Mesodermal cell (in vitro differentiated cells): ENCODE measurements at regions not wholly inside any gene's neighbourhood (a gene's known extent, or its start where the extent isn't known, plus 50 kb on each side); places are given as distances from the start of the nearest gene placed in this dataset.

Experiments used
- H3K27ac ChIP-seq: 2 replicates; pipeline ENCODE4 v1.7.0; 2013; ENCODE audit warnings: mild to moderate bottlenecking, low read depth, low read length, moderate library complexity; ENCODE audit not compliant: severe bottlenecking
- H3K36me3 ChIP-seq: 2 replicates; pipeline ENCODE4 v1.7.1; 2013; ENCODE audit warnings: mild to moderate bottlenecking, low read length, moderate library complexity; ENCODE audit not compliant: control insufficient read depth, insufficient read depth
- H3K4me1 ChIP-seq: one replicate; pipeline ENCODE4 v1.7.1; 2013; ENCODE audit warnings: mild to moderate bottlenecking, low read length; ENCODE audit not compliant: insufficient read depth, control insufficient read depth, poor library complexity, severe bottlenecking
- H3K4me3 ChIP-seq: 2 replicates; pipeline ENCODE4 v1.7.0; 2013; ENCODE audit warnings: low read length, control low read depth, mild to moderate bottlenecking; ENCODE audit not compliant: insufficient read depth, poor library complexity, severe bottlenecking; ENCODE audit errors: extremely low read depth
- H3K9me3 ChIP-seq: 2 replicates; pipeline ENCODE4 v1.7.1; 2013; ENCODE audit warnings: mild to moderate bottlenecking, low read length, moderate library complexity; ENCODE audit not compliant: control insufficient read depth
- WGBS, 2 experiments: methylation state at CpG; one replicate each; pipeline ENCODE4 v1.1.5; 2013; ENCODE audit warnings: missing lambda C conversion rate in 2 of 2; ENCODE audit not compliant: insufficient coverage in 2 of 2; 5-methylcytosine and 5-hydroxymethylcytosine counted together

GRCh38 chr2:17058772-17059402, 393.3 kb upstream of the CYRIA start:
- Histone ChIP-seq H3K36me3 (no peaks in the 10 kb centered on the region), H3K9me3 (no peaks in the 10 kb centered on the region), H3K4me3 (no peak overlapping the region), H3K4me1 (no peaks in the 10 kb centered on the region), H3K27ac (no peak overlapping the region)
- 17% methylated on average over 3 of the region's 3 CpGs; no CpG with 5 or more reads in 1 of the 2 experiments for WGBS, 2 experiments

DNA sequence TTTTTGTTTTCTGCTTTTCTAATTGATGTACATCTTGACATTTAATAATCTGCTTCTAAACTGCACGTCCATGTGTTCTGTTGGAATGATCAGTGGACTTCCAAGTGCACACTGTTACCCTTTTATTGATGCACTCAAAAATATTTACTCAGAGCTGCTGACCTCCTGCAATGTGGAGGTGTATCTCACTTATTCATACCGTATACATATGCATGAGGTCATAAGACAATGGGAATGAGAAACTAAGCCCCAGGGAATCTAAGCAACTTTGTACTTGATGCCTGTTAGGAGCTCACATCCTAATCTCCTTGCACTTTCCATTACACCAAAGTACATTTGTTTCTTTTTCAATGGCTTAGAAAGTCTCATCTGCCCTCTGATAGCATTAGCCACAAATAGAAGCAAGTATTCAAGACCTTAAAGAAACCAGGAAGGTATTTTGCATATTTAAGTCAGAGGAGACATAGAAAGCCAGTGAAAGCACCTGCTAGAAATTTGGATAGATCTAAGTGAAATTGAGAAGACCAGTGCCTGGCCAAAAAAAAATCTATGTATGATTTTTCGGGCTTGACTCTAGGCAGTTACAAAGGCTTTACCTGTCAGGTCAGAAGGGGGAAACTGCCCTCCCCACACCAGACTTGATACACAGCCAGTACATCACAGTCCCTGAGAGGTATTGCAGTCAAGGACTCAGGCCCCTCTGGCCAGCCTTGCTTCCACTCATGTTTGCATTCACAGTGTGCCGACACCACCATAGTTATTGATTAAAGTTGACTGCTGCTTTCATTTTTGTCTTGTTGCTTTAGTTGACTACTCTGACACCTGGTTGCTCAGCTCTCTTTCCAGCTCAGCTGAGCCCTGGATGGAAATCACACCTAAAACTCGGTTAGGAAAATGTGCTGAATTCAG, 391.7 kb upstream of the CYRIA start:
- H3K4me1 ChIP-seq, result no peaks in the 10 kb centered on the region
- WGBS, 2 experiments, result 83 to 86% methylated on average over 2 of the region's 5 CpGs
- no peak overlapping the region for H3K27ac ChIP-seq
- no peaks in the 10 kb centered on the region for H3K36me3 ChIP-seq
- no peak overlapping the region for H3K4me3 ChIP-seq
- no peaks in the 10 kb centered on the region for H3K9me3 ChIP-seq

DNA sequence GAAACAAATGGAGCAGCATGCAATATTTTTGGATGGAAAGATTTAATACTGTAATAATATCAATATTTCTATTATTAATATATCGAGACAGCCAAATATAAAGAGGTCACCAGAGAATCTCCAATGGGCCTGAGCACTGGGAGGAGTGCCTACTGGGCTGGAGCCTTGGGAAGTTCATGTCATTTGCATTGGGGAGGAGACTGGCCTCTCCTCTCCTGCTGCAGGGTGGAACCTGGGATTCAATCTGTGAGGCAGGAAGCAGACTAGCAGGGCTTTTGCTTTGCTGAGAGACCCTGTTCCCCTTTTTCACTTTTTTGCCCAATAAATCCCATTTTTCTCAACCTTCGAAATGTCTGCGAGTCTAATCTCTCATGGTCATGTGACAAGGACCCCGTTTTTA, 390.6 kb upstream of the CYRIA start:
- 85 to 87% methylated on average over 2 of the region's 4 CpGs for WGBS, 2 experiments
- peaks cover 2% of the 10 kb centered on the region for H3K4me1 ChIP-seq

DNA sequence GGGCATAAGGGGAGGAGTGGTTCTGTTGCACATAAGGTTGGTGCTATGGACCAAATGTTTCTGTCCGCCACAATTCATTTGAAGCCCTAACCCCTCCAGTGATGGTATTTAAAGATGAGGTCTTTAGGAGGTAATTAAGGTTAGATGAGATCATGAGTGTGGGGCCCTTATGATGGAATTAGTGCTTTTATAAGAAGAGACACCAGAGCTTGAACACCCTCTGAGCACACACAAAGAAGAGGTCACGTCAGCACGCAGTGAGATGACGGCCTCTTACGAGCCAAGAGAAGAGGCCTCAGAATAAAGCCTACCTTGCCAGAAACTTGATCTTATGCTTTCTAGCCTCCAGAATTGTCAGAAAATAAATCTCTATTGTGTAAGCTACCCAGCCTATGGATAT, 386.4 kb upstream of the CYRIA start:
- Histone ChIP-seq H3K4me3 (no peak overlapping the region), H3K9me3 (no peaks in the 10 kb centered on the region), H3K36me3 (no peaks in the 10 kb centered on the region), H3K4me1 (peaks cover 2% of the 10 kb centered on the region), H3K27ac (no peak overlapping the region)
- WGBS, 2 experiments, result 97% methylated on average over 4 of the region's 5 CpGs

More for the DNA sequence above, 390.6 kb upstream of the CYRIA start:
- no peaks in the 10 kb centered on the region for H3K9me3 ChIP-seq
- no peaks in the 10 kb centered on the region for H3K36me3 ChIP-seq
- no peak overlapping the region for H3K27ac ChIP-seq
- H3K4me3 ChIP-seq, result no peak overlapping the region

GRCh38 chr2:17051538-17051937, 385.9 kb upstream of the CYRIA start:
- H3K9me3 ChIP-seq, result no peaks in the 10 kb centered on the region
- no peak overlapping the region for H3K27ac ChIP-seq
- H3K4me3 ChIP-seq, result no peak overlapping the region

GRCh38 chr2:17043173-17043572, 377.5 kb upstream of the CYRIA start:
- Histone ChIP-seq H3K4me3 (no peak overlapping the region), H3K27ac (no peak overlapping the region), H3K36me3 (no peaks in the 10 kb centered on the region), H3K9me3 (no peaks in the 10 kb centered on the region), H3K4me1 (peaks cover 7% of the 10 kb centered on the region)
- WGBS, 2 experiments, result 78% methylated on average over 1 of the region's 1 CpG; no CpG with 5 or more reads in 1 of the 2 experiments

More at GRCh38 chr2:17051538-17051937, 385.9 kb upstream of the CYRIA start:
- H3K36me3 ChIP-seq, result no peaks in the 10 kb centered on the region
- peaks cover 2% of the 10 kb centered on the region for H3K4me1 ChIP-seq

DNA sequence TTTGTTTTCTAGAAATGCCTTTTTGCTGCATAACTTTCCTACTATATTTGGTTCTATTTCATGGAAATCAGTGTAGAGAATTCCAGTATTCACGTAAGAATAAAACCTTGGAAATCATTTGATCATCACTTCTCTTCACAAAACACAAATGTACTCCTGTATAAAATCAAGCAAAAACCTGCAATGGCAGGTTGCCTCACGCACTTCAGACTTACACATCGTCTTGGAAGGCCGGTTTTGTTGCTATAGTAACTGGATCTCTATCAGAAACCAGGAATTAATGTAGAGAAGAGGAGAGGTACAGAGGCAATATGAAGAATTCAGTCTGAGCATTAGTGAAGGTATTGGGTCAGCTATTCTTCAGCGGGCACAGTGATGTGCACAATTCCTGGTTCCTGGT, 370.7 kb upstream of the CYRIA start:
- no peak overlapping the region for H3K4me3 ChIP-seq
- H3K9me3 ChIP-seq, result no peaks in the 10 kb centered on the region
- H3K27ac ChIP-seq, result no peak overlapping the region
- WGBS, 2 experiments, result 83 to 96% methylated on average over 4 of the region's 5 CpGs
- H3K4me1 ChIP-seq, result no peaks in the 10 kb centered on the region
- H3K36me3 ChIP-seq, result no peaks in the 10 kb centered on the region

- no peak overlapping the region for H3K27ac ChIP-seq
- H3K36me3 ChIP-seq, result no peaks in the 10 kb centered on the region
- no peaks in the 10 kb centered on the region for H3K9me3 ChIP-seq
- WGBS, 2 experiments, result 89 to 100% methylated on average over 1 of the region's 1 CpG
- no peaks in the 10 kb centered on the region for H3K4me1 ChIP-seq
- no peak overlapping the region for H3K4me3 ChIP-seq
Observed at GRCh38 chr2:17035010-17035409, 369.4 kb upstream of the CYRIA start.

- no peaks in the 10 kb centered on the region for H3K9me3 ChIP-seq
- H3K27ac ChIP-seq, result no peak overlapping the region
- 100% methylated on average over 1 of the region's 2 CpGs; no CpG with 5 or more reads in 1 of the 2 experiments for WGBS, 2 experiments
- H3K36me3 ChIP-seq, result no peaks in the 10 kb centered on the region
- no peaks in the 10 kb centered on the region for H3K4me1 ChIP-seq
- H3K4me3 ChIP-seq, result no peak overlapping the region
Observed at GRCh38 chr2:17030047-17030446, 364.4 kb upstream of the CYRIA start.

- H3K36me3 ChIP-seq, result no peaks in the 10 kb centered on the region
- no peaks in the 10 kb centered on the region for H3K4me1 ChIP-seq
- 55 to 75% methylated on average over 2 of the region's 3 CpGs for WGBS, 2 experiments
- H3K4me3 ChIP-seq, result no peak overlapping the region
- no peaks in the 10 kb centered on the region for H3K9me3 ChIP-seq
- H3K27ac ChIP-seq, result no peak overlapping the region
Observed at GRCh38 chr2:17012297-17012696, 346.7 kb upstream of the CYRIA start.

- Histone ChIP-seq H3K4me1 (no peaks in the 10 kb centered on the region), H3K36me3 (no peaks in the 10 kb centered on the region), H3K4me3 (no peak overlapping the region), H3K9me3 (no peaks in the 10 kb centered on the region), H3K27ac (no peak overlapping the region)
- WGBS, 2 experiments, result no CpG with 5 or more reads among the region's 2 CpGs
Observed at GRCh38 chr2:17010104-17010503, 344.5 kb upstream of the CYRIA start.
